Inflammatory macrophage treated with lipopolysaccharide for 1 hour (primary cell): ENCODE measurements at regions not wholly inside any gene's neighbourhood (a gene's known extent, or its start where the extent isn't known, plus 50 kb on each side); places are given as distances from the start of the nearest gene placed in this dataset.
"Not testable (repeated sequence)": the region's sequence is repeated elsewhere in the genome, so short reads cannot be mapped to it uniquely, and the experiment has no call there.

Experiments used
- DNase-seq, 2 donors: peaks; one replicate each; pipeline ENCODE4 v3.0.0-alpha.2; 2020 to 2022

DNA sequence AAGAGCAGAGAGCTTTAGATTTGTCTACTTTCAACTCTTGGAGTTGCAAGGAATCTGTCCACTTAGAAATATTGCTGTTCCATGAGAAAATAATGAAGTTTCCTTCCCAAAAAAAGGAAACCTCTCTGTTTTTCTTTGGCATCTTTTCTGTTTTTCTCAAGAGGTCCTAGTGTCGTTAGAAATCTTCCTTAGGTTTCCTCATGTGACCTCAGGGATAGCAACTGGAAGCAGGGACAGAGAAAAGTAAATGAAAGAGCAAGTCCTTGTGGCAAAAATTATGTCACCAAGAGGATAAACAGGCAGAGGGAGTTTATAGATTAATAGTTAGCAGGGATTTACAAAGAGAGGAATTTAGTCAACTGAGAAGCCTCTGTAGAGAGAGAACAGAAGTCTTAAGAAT is 478.4 kb upstream of the ADGRL3 start:
- no peak for DNase-seq

DNA sequence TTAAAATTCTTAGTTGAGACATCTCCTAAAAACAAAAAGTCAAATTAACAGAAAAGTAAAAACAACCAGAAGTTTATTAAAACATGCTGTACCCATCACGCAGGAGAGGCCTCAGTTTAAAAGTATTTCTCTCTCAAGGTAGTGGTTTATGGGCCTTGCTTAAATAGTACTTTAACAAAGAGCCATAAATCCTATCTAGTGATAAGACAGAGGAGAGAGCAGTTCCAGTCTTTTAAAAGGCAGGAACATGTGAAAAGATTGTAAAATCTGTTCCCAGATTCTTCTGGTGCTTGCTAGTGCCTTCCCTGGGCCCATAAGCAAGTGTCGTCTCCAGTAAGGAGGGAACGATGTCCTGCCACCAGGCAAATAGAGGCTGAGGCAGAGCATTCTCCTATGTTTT is 476.3 kb upstream of the ADGRL3 start:
- DNase-seq, result no peak

- DNase-seq, result no peak
Observed at GRCh38 chr4:60724623-60725022, 475.5 kb upstream of the ADGRL3 start.

DNA sequence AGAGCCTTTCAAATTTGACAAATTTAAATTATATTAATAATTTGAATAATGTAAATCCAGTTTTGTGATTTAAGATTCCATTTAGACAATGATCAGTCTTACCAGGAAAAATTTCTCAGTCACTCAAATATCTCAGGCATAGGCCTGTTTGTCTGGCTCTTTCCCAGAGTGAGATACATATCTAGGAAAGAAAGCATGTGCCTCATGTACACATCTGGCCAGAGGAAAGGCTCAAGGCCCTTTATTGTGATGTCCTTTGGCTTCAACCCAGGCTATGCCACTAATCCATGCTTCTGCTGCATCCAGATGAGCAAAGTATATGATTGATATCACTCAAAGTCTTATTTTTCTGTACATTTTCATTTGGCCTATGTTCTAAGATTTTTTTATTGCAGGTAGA is 473.3 kb upstream of the ADGRL3 start:
- DNase-seq, result no peak

- DNase-seq, result no peak
Observed at GRCh38 chr4:60729194-60729593, 470.9 kb upstream of the ADGRL3 start.

GRCh38 chr4:60729764-60730163 is 470.4 kb upstream of the ADGRL3 start:
- DNase-seq, result not testable (repeated sequence)

DNA sequence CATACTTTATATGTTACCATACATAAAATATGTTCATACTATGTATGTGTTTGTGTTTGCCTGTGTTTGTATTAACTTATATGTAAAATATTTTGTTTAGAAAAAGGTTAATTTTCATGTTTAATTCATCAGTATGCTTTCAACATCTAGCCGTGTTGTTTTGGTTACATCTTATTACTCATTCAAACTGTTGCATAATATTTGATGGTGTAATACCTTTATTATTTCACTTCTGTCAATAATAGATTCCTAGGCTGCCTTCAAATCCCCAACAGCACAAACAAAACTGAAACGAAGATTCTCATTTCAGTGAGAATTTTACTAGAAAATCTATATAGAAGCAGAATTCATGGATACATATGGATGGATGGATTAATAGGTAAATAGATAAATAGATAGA is 462.3 kb upstream of the ADGRL3 start:
- peak in 1 of 2 donors; percentile 2 for DNase-seq

GRCh38 chr4:60743654-60744053 is 456.5 kb upstream of the ADGRL3 start:
- no peak for DNase-seq

- DNase-seq, result no peak
Observed at GRCh38 chr4:60744767-60745166, 455.4 kb upstream of the ADGRL3 start.

DNA sequence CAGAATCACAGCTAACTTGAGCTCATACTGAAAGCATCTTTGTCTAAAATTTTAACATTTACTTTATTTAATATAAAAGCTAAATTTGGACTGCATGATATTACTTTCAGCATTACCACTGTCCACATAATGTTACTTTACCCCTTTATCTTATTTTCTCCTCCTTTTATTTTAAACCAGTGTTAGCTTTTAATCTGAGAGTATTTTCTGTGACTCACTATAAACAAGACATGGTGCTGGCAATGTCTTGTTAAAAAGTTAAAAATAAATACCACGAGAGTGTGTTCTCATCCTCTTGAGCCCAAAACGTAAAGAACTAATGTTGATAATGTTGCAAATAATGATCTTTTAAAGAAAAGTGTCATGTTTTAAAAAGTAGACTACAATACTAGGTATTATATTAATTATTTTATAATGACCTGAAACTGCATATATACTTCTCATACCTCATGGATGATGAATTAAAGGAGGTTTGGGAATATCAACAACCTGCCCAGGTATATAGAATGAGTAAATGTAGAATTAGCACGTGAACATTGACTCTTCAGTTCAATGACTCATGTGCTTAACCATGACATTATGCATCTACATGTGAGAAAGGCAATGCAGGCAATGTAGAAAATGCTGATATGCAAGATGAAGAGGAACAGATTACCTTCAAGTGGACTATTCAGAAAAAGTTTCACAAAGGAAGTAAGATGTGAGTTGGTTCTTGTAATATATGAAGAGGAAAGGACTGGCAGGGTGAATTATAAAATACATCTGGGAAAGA is 454.1 kb upstream of the ADGRL3 start:
- no peak for DNase-seq

DNA sequence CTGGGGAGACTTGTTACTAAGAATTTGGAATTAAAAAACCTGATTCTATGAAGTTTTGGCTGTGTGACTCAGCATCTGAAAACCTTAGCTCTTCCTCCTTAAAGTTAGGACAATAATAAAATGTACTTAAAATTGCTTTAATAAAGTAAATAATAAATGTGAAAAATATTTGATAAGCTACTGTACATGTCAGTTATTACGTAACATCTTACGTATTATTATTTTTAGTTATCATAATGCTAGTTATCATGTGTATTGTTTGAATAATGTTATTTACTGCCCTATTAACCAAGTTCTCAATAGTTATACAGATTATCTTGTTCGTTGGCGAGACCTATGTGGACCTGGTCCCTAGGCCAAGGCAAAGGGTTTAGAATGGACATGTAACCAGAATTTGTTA is 449.2 kb upstream of the ADGRL3 start:
- DNase-seq, result no peak

DNA sequence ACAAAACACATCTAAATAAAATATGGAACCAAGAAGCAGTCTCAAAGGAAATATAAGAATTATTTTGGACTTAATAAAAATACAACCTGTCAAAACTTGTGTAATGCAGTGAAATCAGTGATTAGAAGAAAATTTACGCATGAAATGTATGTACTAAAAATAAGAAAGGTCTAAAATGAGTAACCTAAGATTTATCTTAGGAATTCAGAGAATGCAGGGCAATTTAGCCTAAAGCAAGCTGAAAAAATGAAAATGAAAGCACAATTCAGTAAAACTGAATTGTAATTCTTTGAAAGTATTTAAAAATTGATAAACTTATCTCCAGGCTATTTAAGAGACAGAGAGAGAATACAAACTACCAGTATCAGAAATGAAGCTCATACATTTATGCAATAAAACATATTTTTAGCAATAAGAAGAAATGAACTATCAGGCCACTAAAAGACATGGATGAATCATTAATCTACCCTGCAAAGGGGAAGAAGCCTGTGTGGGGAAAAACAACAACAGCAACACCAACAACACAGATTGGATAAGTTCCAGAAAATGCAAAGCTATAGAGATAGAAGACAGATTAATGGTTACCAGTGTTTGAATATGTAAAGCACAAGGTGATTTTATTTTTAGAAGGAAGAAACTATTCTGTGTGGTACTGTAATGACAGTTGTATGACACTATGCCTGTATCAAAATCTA is 442.0 kb upstream of the ADGRL3 start:
- no peak for DNase-seq

- no peak for DNase-seq
Observed at GRCh38 chr4:60759518-60760245, 440.4 kb upstream of the ADGRL3 start.

DNA sequence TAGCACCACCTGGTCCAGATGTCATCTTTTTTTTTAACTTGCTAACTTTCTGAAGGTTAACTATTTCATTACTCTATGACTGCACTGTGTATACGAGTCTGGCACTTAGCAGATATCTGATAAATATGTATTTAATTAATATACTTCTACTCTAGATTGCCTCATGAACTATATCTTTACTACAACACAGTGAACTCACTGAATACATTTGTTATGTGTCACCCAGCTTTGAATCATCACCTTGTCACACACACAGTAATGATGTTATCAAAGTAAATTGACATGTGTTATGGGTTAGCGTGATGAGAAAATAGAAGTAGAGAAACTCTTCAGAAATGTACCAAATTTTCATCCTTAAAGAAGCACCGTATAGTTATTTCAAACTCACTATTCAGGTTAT is 419.3 kb upstream of the ADGRL3 start:
- no peak for DNase-seq

DNA sequence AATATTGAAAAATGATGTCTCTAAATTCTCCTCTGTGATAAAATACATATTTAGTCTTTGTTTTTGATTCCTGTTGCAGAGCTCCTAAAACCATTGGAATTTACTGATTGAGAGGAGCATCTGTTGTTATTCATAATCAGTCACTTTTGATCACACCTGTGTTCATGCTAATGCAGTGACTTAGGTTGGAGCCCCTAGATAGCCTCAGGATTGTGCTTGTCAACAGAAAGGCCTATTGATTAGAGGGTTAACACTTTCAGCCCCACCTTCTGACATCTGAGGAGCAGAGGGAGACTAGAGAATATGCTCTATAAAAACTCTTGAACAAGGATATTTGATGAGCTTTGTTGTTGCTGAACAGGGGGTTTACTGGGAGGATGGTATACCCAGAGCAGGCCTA is 409.5 kb upstream of the ADGRL3 start:
- DNase-seq, result no peak

DNA sequence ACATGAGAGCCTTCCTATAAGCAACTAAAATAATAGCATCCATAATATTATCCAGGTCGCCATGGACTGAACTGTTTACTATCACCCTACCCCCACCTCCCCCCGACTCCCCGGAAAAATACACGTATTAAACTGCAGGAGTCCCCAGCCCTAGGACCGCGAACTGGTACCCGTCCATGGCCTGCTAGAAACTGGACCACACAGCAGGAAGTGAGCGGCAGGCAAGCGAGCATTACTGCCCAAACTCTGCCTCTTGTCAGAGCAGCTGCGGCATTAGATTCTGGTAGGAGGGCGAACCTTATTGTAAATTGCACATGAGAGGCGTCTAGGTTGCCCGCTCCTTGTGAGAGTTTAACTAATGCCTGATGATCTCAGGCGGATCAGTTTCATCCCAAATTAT is 405.8 kb upstream of the ADGRL3 start:
- DNase-seq, result no peak

- DNase-seq, result no peak
Observed at GRCh38 chr4:60799214-60799613, 400.9 kb upstream of the ADGRL3 start.

DNA sequence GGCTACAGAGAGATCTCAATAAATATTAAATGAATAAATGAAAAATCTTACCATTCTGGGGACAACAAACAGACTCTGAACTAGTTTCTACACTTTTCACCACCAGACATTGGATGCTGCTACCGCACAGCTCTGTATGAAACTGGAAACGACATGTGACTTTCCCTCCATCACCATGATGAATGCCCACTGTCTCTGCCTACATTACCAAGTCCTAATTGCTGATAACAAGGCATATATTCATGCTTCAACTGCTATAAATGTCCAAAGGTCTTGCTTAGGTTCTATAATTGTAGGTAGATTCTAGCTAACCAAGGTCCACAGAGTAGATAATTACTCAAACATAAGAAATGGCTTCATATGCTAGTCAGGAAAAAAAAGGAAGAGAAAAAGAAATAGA is 399.4 kb upstream of the ADGRL3 start:
- no peak for DNase-seq

DNA sequence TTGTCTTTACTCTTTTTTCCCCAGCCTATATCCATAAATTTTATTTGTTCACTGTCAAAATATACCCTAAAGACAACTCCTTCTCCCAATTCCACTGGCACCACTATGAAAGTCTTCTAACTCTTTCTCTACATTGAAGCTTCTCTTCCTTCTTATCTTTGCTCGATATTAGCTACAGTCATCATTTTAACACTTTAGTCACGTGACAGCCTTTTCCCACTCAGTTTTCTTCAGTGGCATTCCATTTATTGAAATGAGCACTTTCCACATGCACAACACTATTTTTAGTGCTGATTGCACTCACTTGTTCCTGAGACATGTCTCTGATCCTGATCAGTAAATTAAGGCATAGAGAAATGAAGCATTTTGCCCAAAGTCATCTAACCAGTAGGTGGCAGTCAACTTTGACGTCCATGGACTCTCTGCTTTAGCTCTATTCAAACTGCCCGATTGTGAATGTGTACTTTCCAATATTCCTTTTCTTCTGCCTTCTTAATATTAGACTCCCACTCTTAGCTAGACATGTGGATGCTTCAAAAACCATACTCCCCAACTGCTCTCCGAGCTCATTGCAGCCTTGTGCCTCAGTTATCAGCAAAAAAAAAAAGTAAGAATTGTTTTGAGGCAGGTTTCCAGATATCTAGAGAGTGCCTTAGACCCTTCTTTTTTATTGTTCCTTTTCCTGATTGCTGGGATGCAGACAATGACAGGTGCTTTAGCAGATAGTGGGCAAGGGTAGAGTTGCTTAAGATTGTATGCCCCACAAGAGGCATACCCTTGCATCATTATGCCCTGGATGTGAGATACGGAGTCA is 394.4 kb upstream of the ADGRL3 start:
- peak; percentile 8 to 26 for DNase-seq

DNA sequence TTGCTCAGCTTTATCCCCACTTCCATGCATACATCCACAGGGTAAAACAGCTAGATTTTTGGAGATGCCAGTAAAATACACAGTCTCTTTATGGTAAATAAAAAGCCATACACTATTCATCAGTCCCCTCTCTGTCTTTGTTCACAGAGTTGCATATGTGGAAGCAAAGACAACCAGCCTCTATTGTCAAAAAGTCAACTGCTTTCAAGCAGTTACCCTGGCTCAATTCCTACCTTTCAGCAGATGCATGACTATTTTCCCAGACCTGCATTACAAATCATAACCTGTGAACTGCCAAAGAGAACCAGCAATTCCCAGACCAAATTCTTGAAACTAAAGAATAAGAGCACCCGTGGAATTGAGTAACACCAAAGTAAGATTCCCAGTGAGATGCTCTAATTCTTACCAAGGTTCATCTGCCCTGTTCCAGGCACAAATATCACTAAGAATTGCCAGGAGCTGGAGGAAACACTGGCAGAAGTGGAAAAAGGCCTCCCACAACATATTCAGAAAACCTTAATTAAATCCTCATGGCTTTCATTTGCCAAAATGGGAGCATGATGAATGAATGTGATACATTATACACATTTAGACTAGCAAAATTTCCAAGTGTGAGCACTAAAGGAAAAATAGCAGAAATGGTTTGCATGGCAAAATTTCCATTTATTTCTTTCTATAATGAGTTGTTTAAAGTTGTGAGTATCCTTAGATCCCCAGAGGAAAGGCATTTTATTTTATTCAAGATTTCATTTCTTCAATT is 391.2 kb upstream of the ADGRL3 start:
- no peak for DNase-seq

DNA sequence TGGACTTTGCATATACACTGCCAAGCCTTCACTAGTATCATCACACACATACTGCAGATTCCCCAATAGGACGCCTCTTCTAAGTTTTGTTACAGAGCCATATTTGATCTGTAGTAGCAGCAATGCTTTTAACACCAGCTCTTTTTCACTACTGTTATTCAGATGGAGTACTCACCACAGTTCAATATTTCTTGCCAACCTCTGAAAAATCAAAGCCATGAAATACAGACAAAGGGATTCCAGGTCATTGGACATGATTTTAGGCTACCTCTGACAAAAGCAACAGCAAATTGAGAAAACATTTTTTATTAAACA is 390.7 kb upstream of the ADGRL3 start:
- DNase-seq, result no peak

GRCh38 chr4:60812811-60813210 is 387.3 kb upstream of the ADGRL3 start:
- no peak for DNase-seq

DNA sequence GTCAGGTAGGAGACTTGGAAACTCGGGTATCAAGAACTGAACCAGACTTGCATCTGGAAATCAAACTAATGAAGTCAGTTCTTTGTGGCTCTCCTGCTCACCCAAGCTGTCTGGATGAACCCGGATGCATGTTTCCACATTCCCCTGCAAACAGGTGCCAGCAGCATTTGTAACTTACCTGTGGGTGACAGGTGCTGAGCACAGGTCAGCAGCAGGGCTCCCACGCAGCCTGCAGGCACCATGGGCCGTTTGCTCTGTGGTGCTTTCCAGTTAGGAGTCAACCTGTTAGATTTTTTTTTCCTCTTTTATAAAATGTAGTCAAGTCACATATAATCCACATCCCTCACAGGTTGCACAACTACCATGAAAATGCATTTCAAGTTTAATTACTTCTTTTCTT is 385.6 kb upstream of the ADGRL3 start:
- DNase-seq, result no peak
